ENCODE measurements at regions not wholly inside any gene's neighbourhood (a gene's known extent, or its start where the extent isn't known, plus 50 kb on each side); places are given as distances from the start of the nearest gene placed in this dataset.

DNA sequence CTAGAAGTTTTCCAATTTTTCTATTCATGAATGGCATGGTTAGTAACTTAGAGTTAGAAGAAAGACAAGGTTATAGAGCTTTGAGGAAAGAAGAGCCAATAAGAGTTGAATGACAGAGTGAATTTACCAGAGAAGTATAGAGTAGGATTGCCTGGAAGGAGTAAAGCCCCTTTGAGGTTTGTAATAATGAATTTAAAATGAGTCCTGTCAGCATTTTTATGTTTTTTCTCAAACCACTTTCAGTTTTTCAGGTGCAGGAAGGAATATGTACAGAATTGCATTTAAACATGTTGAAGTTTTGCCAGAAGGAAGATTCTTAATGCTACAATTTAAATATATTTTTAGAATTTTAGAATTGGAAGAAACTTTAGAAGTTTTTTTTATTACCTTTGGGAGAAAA lies 408.3 kb downstream of the DSC3 start:
- Histone ChIP-seq H3K4me2 (no peak overlapping the region), H3K9me3 (replicated peaks in 1 of 11) (peaks cover 0 to 9% (median 0%) of the 10 kb centered on the region in 11 experiments; a peak in 5 of 22 replicates), H3K4me1 (no peaks in the 10 kb centered on the region), H4K20me1 (no peaks in the 10 kb centered on the region; a peak in 1 of 22 replicates), H3K9ac (no peak overlapping the region), H3K27ac (no peak overlapping the region), H3K4me3 (no peak overlapping the region), H3K27me3 (no peaks in the 10 kb centered on the region), H3K36me3 (no peaks in the 10 kb centered on the region)
- no peak for TF ChIP-seq Cebpa-rat (IDR thresholded peaks at IDR 0.05)

DNA sequence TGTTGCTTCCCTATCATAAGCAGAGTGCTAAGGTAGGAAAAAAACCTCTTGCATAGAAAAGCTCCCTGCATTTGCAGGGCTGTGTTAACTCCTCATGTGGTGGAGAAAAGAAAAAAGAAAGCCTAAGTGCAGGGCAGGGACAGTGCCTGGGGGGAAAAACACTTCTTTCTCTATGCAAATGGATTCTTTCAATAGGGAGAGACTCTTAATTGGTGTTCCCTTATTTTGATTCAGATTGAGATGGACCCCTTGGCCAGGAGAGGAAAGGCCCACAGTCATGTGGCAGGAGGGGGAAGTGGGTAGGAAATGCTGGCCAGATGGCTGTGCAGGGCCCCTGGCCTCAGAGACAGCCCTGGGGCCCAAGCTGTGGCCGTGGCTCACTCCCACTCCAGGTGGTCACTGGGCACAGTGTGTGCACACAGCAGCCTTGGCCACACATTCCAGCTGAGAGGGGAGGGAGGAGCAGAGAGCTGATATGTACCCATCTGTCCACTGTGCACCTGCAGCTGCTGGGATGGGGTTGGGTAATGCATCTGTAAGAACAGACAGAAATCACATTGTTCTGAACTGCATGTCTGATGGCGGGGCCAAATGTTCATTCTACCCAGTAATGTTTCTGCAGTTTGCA lies 410.4 kb downstream of the DSC3 start:
- no peak overlapping the region for H3K9ac ChIP-seq
- no peak overlapping the region for H3K4me2 ChIP-seq
- no peaks in the 10 kb centered on the region; a peak in 1 of 22 replicates for H4K20me1 ChIP-seq
- H3K4me3 ChIP-seq: no peak overlapping the region
- H3K9me3 ChIP-seq (replicated peaks in 1 of 11): peaks cover 0 to 9% (median 0%) of the 10 kb centered on the region in 11 experiments; a peak in 5 of 22 replicates
- H3K4me1 ChIP-seq: no peaks in the 10 kb centered on the region
- H3K36me3 ChIP-seq: no peaks in the 10 kb centered on the region
- no peak overlapping the region for H3K27ac ChIP-seq
- TF ChIP-seq Cebpa-rat (IDR thresholded peaks at IDR 0.05): no peak
- no peaks in the 10 kb centered on the region for H3K27me3 ChIP-seq

DNA sequence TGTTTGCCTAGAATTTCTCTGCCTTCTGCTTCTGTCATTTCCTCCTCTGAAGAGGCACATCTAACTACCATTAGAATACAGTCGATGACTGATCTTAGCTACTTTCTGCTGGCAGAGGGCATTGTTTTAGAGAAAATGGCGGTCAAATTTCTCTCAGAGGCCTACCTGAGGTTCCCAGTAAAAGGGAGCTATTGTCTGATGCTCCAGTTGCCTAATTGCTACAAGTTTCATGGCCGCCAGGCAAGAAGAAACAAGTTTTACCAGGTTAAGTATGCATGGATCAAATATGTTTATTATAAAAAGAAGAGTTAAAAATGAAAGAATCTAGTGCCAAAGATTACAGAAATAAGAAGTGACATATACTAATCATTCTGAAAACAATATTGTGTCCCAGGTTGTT lies 416.6 kb downstream of the DSC3 start:
- H3K4me1 ChIP-seq: no peaks in the 10 kb centered on the region
- H3K27me3 ChIP-seq: no peaks in the 10 kb centered on the region
- H3K27ac ChIP-seq: no peak overlapping the region
- TF ChIP-seq Cebpa-rat (IDR thresholded peaks at IDR 0.05): no peak
- H3K9ac ChIP-seq: no peak overlapping the region
- H3K4me3 ChIP-seq: no peak overlapping the region
- no peaks in the 10 kb centered on the region for H3K36me3 ChIP-seq
- H3K4me2 ChIP-seq: no peak overlapping the region
- H4K20me1 ChIP-seq: no peaks in the 10 kb centered on the region
- no peaks in the 10 kb centered on the region for H3K9me3 ChIP-seq (replicated peaks in 1 of 11)

DNA sequence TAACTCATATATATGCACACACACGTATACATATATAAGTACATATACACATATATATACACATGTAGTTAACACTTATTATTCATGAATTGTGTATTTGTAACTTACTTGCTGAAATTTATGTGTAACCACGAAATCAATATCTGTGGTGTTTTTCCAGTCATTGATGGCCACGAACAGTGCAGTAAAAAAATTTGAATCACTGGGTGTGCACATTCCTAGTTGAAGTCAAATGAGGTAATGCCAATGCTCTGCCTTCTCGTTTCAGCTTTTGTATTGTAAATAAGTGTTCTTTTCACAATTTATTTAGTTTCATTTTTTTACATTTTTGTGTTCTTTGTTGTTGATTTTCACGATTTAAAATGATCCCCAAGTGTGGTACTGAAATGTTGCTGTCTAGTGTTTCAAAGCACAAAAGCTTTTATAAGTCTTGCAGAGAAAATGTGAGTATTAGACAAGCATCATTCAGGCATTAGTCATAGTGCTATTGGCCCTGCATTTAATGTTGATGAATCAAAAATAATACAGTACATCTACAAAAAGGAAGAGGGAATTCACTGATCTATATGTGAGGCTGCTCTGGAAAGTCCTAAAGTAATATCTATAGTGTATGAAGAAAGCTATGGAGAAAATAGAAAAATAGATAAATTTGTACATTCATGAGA lies 419.0 kb downstream of the DSC3 start:
- no peaks in the 10 kb centered on the region for H3K36me3 ChIP-seq
- H3K4me2 ChIP-seq: no peak overlapping the region
- no peak overlapping the region for H3K4me3 ChIP-seq
- H3K27me3 ChIP-seq: no peaks in the 10 kb centered on the region
- H4K20me1 ChIP-seq: no peaks in the 10 kb centered on the region
- H3K9ac ChIP-seq: no peak overlapping the region
- no peak overlapping the region for H3K27ac ChIP-seq
- no peaks in the 10 kb centered on the region for H3K4me1 ChIP-seq
- no peak for TF ChIP-seq Cebpa-rat (IDR thresholded peaks at IDR 0.05)
- no peaks in the 10 kb centered on the region for H3K9me3 ChIP-seq (replicated peaks in 1 of 11)

DNA sequence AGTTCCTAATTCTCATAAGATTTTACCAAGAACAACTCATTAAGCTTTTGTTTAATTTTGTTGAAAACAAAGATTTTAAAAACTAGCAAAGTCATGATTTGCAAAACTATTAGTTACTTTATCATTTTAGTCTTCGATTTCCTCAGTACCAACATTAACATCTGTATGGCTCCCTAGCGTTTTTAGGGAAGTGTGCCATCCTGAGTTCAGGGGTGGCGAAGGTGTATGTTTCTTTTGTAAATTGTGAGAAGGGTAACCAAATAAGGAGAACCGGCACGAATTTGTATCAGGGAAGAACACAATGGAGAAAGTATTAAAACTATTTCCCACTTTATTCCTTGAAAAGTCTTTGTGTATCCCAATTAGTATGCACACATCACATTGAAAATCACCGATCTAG lies 419.9 kb downstream of the DSC3 start:
- H3K36me3 ChIP-seq: no peaks in the 10 kb centered on the region
- H3K9me3 ChIP-seq (replicated peaks in 1 of 11): no peaks in the 10 kb centered on the region
- no peaks in the 10 kb centered on the region for H3K4me1 ChIP-seq
- no peak overlapping the region for H3K27ac ChIP-seq
- H3K4me3 ChIP-seq: no peak overlapping the region
- no peak overlapping the region for H3K4me2 ChIP-seq
- no peaks in the 10 kb centered on the region for H4K20me1 ChIP-seq
- no peaks in the 10 kb centered on the region for H3K27me3 ChIP-seq
- TF ChIP-seq Cebpa-rat (IDR thresholded peaks at IDR 0.05): no peak
- no peak overlapping the region for H3K9ac ChIP-seq

DNA sequence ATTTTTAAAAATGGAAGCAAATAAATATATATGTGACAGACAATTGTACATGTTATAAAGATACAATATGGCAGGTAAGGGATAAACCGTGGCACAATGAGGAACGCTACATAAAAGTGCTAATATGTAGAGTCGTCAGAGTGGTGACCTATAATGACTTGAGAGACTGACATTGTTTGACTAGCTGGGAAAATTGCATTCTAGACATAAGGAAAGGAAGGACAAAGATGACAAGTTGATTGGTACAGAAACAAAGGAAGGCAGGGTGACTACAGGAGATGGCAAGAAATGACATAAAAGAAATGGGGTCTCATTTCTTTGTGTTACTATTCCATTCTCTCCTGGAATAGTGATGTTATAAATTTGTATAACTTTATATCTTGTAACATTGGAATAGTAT lies 420.4 kb downstream of the DSC3 start:
- Histone ChIP-seq H3K4me2 (no peak overlapping the region), H3K4me3 (no peak overlapping the region), H3K9me3 (replicated peaks in 1 of 11) (no peaks in the 10 kb centered on the region), H4K20me1 (no peaks in the 10 kb centered on the region), H3K27me3 (no peaks in the 10 kb centered on the region), H3K9ac (no peak overlapping the region), H3K27ac (no peak overlapping the region), H3K4me1 (no peaks in the 10 kb centered on the region), H3K36me3 (no peaks in the 10 kb centered on the region)
- TF ChIP-seq Cebpa-rat (IDR thresholded peaks at IDR 0.05): no peak

DNA sequence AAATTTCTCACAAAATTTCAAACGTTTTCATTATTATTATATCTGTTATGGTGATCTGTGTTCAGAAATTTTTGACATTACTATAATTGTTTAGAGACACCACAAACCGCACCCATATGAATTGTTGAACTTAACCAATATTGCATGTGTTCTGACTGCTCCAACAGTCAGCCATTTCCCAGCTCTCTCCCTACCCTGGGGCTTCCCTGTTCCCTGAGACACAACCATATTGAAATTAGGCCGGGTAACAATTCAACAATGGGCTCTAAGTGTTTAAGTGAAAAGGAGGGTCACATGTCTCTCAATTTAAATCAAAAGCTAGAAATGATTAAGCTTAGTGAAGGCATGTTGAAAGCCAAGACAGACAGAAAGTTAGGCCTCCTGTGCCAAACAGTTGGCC lies 424.0 kb downstream of the DSC3 start:
- H3K27me3 ChIP-seq: no peaks in the 10 kb centered on the region
- H3K4me1 ChIP-seq: no peaks in the 10 kb centered on the region
- H4K20me1 ChIP-seq: no peaks in the 10 kb centered on the region
- no peaks in the 10 kb centered on the region for H3K36me3 ChIP-seq
- no peak overlapping the region for H3K27ac ChIP-seq
- H3K9me3 ChIP-seq (replicated peaks in 1 of 11): no peaks in the 10 kb centered on the region
- TF ChIP-seq Cebpa-rat (IDR thresholded peaks at IDR 0.05): no peak
- H3K9ac ChIP-seq: no peak overlapping the region
- H3K4me3 ChIP-seq: no peak overlapping the region
- no peak overlapping the region for H3K4me2 ChIP-seq

DNA sequence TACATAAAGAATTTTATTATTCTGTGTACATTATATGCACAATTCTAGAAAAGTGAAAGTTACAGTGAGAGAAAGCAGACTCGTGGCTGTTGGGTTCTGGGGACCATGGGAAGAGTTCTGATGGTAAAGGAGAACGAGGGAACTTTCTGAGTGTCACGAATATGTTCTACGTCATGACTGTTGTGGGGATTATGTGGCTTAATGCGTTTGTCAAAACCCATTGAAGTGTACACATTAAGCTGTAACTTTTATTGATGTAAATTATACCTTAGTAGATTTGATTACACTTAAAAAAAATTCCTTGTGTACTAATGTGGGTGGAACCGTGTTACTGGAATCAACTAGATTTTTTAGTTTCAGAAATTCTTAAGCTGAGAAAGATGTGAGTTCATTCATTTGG lies 426.1 kb downstream of the DSC3 start:
- no peaks in the 10 kb centered on the region for H4K20me1 ChIP-seq
- TF ChIP-seq Cebpa-rat (IDR thresholded peaks at IDR 0.05): no peak
- H3K9me3 ChIP-seq (replicated peaks in 1 of 11): no peaks in the 10 kb centered on the region
- H3K27me3 ChIP-seq: no peaks in the 10 kb centered on the region
- no peak overlapping the region for H3K9ac ChIP-seq
- no peak overlapping the region for H3K27ac ChIP-seq
- no peak overlapping the region for H3K4me3 ChIP-seq
- H3K4me2 ChIP-seq: no peak overlapping the region
- no peaks in the 10 kb centered on the region for H3K4me1 ChIP-seq
- H3K36me3 ChIP-seq: no peaks in the 10 kb centered on the region

DNA sequence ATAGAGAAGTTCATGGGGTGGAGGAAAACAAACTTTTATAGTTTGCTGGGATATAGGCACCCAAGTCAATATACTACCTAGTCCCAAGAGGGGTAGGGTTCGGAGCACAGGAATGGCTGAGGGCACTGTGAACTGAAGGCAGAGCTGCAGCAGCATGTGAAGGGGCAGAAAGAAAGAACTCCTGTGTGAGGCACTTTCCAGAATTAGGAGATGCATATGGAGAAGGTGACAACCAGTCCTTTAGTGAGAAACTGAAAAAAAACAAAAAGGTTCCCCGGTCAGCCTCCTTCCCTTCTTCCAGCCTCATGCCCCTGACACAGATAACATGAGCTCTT lies 429.1 kb downstream of the DSC3 start:
- H3K27ac ChIP-seq: no peak overlapping the region
- no peak overlapping the region for H3K4me3 ChIP-seq
- no peaks in the 10 kb centered on the region for H3K27me3 ChIP-seq
- no peak for TF ChIP-seq Cebpa-rat (IDR thresholded peaks at IDR 0.05)
- no peaks in the 10 kb centered on the region for H3K36me3 ChIP-seq
- no peak overlapping the region for H3K9ac ChIP-seq
- H3K4me2 ChIP-seq: no peak overlapping the region
- no peaks in the 10 kb centered on the region for H3K9me3 ChIP-seq (replicated peaks in 1 of 11)
- no peaks in the 10 kb centered on the region for H4K20me1 ChIP-seq
- no peaks in the 10 kb centered on the region for H3K4me1 ChIP-seq

DNA sequence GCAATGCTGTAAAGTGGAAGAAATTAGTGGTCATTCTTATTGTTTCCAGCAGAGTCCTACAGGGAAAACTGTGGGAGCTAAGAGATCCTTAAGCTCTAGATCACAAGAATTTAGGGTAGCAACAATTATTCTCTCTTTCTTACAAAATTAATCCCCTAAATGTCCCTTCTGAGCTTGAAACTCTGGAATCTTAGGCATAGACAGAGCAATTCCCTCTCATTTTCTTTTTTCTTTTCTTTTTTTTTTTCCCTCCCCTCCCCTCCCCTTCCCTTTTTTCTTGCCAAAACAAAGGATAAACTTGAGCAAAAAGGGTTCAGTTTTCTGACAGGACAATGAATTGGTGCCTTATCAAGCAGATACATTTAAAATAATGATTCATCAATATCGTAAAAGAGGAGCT lies 441.0 kb downstream of the DSC3 start:
- Histone ChIP-seq H3K27me3 (no peaks in the 10 kb centered on the region), H4K20me1 (no peaks in the 10 kb centered on the region), H3K9me3 (replicated peaks in 1 of 11) (peaks cover 0 to 3% (median 0%) of the 10 kb centered on the region in 11 experiments; a peak in 1 of 22 replicates), H3K4me1 (peaks cover 0 to 8% (median 0%) of the 10 kb centered on the region in 10 experiments; a peak in 1 of 20 replicates), H3K4me3 (no peak overlapping the region), H3K9ac (no peak overlapping the region), H3K4me2 (no peak overlapping the region), H3K27ac (no peak overlapping the region), H3K36me3 (no peaks in the 10 kb centered on the region)
- TF ChIP-seq Cebpa-rat (IDR thresholded peaks at IDR 0.05): no peak

Data from BLaER1 treated with 17β-estradiol and CSF1 and Interleukin-3, amounts not matched to agents 10 nM and 100 nM (cell line).